OCI-LY1 (cell line): ENCODE measurements at regions not wholly inside any gene's neighbourhood (a gene's known extent, or its start where the extent isn't known, plus 50 kb on each side); places are given as distances from the start of the nearest gene placed in this dataset.

Source experiments
- H2AFZ ChIP-seq: fragments of 200-600 bp; sonication (generic), shearing (Covaris generic); 2 replicates; pipeline ENCODE4 v1.6.0; 2014; ENCODE audit warnings: antibody characterized with exemption, mild to moderate bottlenecking, low read length
- H3F3A ChIP-seq: fragments of 200-600 bp; sonication (generic), shearing (Covaris generic); 2 replicates; pipeline ENCODE4 v1.6.0; 2014; ENCODE audit warnings: mild to moderate bottlenecking, antibody characterized with exemption, low read length, moderate library complexity; ENCODE audit not compliant: insufficient read depth
- H3K27ac ChIP-seq: fragments of 200-600 bp; sonication (generic); 2 replicates; pipeline ENCODE4 v1.5.1; 2014; ENCODE audit warnings: low read length, mixed run types, mild to moderate bottlenecking, low read depth; ENCODE audit not compliant: poor library complexity, severe bottlenecking
- H3K27me3 ChIP-seq: fragments of 200-600 bp; sonication (generic); 2 replicates; pipeline ENCODE4 v1.6.0; 2014; ENCODE audit warnings: antibody characterized with exemption, mild to moderate bottlenecking, low read length, moderate library complexity; ENCODE audit not compliant: insufficient read depth
- H3K36me3 ChIP-seq: fragments of 200-600 bp; sonication (generic); 2 replicates; pipeline ENCODE4 v1.6.1; 2014; ENCODE audit warnings: mild to moderate bottlenecking, antibody characterized with exemption, low read length, moderate library complexity, mixed read lengths; ENCODE audit not compliant: insufficient read depth
- H3K4me1 ChIP-seq: fragments of 200-600 bp; sonication (generic); 2 replicates; pipeline ENCODE4 v1.5.1; 2014; ENCODE audit warnings: mild to moderate bottlenecking, low read length, moderate library complexity; ENCODE audit not compliant: insufficient read depth, severe bottlenecking
- H3K4me2 ChIP-seq: fragments of 200-600 bp; sonication (generic), shearing (Covaris generic); 2 replicates; pipeline ENCODE4 v1.6.1; 2014; ENCODE audit warnings: low read length
- H3K4me3 ChIP-seq: fragments of 200-600 bp; sonication (generic); 2 replicates; pipeline ENCODE4 v1.5.1; 2014; ENCODE audit warnings: low read length, low read depth, mild to moderate bottlenecking, mixed read lengths; ENCODE audit not compliant: poor library complexity, severe bottlenecking
- H3K79me2 ChIP-seq: fragments of 200-600 bp; shearing (Covaris generic); 2 replicates; pipeline ENCODE4 v1.6.1; 2016; ENCODE audit warnings: mixed run types, low read length, mixed read lengths; ENCODE audit not compliant: insufficient read depth
- H3K9ac ChIP-seq: fragments of 200-600 bp; sonication (generic), shearing (Covaris generic); 2 replicates; pipeline ENCODE4 v1.6.1; 2014; ENCODE audit warnings: mild to moderate bottlenecking, low read length, mixed read lengths
- H3K9me2 ChIP-seq: fragments of 200-600 bp; sonication (generic), shearing (Covaris generic); 2 replicates; pipeline ENCODE4 v1.6.1; 2014; ENCODE audit warnings: low read depth, mild to moderate bottlenecking, low read length, mixed read lengths
- H3K9me3 ChIP-seq: fragments of 200-600 bp; shearing (Covaris generic); 2 replicates; pipeline ENCODE4 v1.6.1; 2014; ENCODE audit warnings: low read length, mixed read lengths
- H4K20me1 ChIP-seq: fragments of 200-600 bp; sonication (generic), shearing (Covaris generic); 2 replicates; pipeline ENCODE4 v1.6.0; 2016; ENCODE audit warnings: mild to moderate bottlenecking, low read length; ENCODE audit not compliant: insufficient read depth
- CTCF ChIP-seq: fragments of 200-600 bp; sonication (generic), shearing (Covaris generic); IDR thresholded peaks from 2 replicates; pipeline ENCODE4 v1.5.1; 2017; ENCODE audit warnings: mild to moderate bottlenecking, antibody characterized with exemption, low read length, moderate library complexity, mixed read lengths
- EZH2 ChIP-seq: fragments of 200-600 bp; sonication (generic), shearing (Covaris generic); IDR thresholded peaks from 2 replicates; pipeline ENCODE4 v1.8.0; 2017; ENCODE audit warnings: borderline replicate concordance, mixed run types, mild to moderate bottlenecking, antibody characterized with exemption, low read length, moderate library complexity, mixed read lengths

- TF ChIP-seq CTCF (no peak), EZH2 (no peak)
- Histone ChIP-seq H4K20me1 (no peaks in the 10 kb centered on the region), H3K4me2 (no peak overlapping the region), H3K27ac (no peak overlapping the region), H3K9me2 (no peaks in the 10 kb centered on the region), H2AFZ (no peak overlapping the region), H3K27me3 (no peaks in the 10 kb centered on the region), H3K36me3 (no peaks in the 10 kb centered on the region), H3K4me3 (no peak overlapping the region), H3K9me3 (no peaks in the 10 kb centered on the region), H3K4me1 (no peaks in the 10 kb centered on the region), H3K79me2 (no peaks in the 10 kb centered on the region), H3F3A (no peaks in the 10 kb centered on the region), H3K9ac (no peak overlapping the region)
Observed at GRCh38 chr3:112742934-112743333, 102.0 kb upstream of the CCDC80 start.

- Histone ChIP-seq H2AFZ (no peak overlapping the region), H3K27ac (no peak overlapping the region), H3K79me2 (no peaks in the 10 kb centered on the region), H3K36me3 (no peaks in the 10 kb centered on the region), H3F3A (no peaks in the 10 kb centered on the region), H3K4me1 (no peaks in the 10 kb centered on the region), H3K27me3 (no peaks in the 10 kb centered on the region), H3K9me3 (no peaks in the 10 kb centered on the region), H3K9me2 (no peaks in the 10 kb centered on the region), H3K4me2 (no peak overlapping the region), H4K20me1 (no peaks in the 10 kb centered on the region), H3K9ac (no peak overlapping the region), H3K4me3 (no peak overlapping the region)
- TF ChIP-seq EZH2 (no peak), CTCF (no peak)
Observed at GRCh38 chr3:112741983-112742382, 101.0 kb upstream of the CCDC80 start.

- Histone ChIP-seq H3K27me3 (no peaks in the 10 kb centered on the region), H3K27ac (no peak overlapping the region), H3K4me3 (no peak overlapping the region), H3K4me2 (no peak overlapping the region), H3K36me3 (no peaks in the 10 kb centered on the region), H3F3A (no peaks in the 10 kb centered on the region), H2AFZ (no peak overlapping the region), H3K9ac (no peak overlapping the region), H3K4me1 (no peaks in the 10 kb centered on the region), H3K9me3 (no peaks in the 10 kb centered on the region), H3K79me2 (no peaks in the 10 kb centered on the region), H4K20me1 (no peaks in the 10 kb centered on the region), H3K9me2 (no peaks in the 10 kb centered on the region)
- no peak for TF ChIP-seq EZH2
- TF ChIP-seq CTCF: no peak
Observed at GRCh38 chr3:112740835-112741234, 99.9 kb upstream of the CCDC80 start.
